ENCODE measurements at regions not wholly inside any gene's neighbourhood (a gene's known extent, or its start where the extent isn't known, plus 50 kb on each side); places are given as distances from the start of the nearest gene placed in this dataset.
"Not testable (repeated sequence)": the region's sequence is repeated elsewhere in the genome, so short reads cannot be mapped to it uniquely, and the experiment has no call there.

DNA sequence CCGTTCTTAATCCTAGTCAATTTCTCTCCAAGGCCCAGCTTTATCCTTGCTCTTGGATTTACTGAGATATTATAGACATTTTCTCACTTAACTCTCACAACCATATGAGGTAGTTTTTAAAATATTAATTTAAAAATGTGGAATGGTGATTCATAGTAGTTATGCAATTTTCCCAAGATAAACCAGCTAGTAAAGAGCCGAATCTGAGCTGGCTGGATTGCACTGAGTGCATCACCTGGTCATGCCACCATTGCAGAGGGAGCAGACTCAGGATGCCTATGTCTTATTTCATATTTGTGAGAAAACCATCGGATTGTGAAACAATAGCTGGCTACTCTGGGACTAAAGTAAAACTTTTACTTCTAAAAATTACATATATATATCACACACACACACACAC lies 494.0 kb downstream of the KCNT2 start:
- H3K4me3 Mint-ChIP-seq, result no peak overlapping the region
- H3K27me3 Mint-ChIP-seq, result no peaks in the 10 kb centered on the region
- no peak for ATAC-seq (replicated peaks)
- no peaks in the 10 kb centered on the region for H3K36me3 Mint-ChIP-seq (ENCODE audit: low read depth)
- H3K4me1 Mint-ChIP-seq, result no peaks in the 10 kb centered on the region
- H3K9me3 Mint-ChIP-seq, result peaks cover 3% of the 10 kb centered on the region
- H3K27ac Mint-ChIP-seq, result no peak overlapping the region

DNA sequence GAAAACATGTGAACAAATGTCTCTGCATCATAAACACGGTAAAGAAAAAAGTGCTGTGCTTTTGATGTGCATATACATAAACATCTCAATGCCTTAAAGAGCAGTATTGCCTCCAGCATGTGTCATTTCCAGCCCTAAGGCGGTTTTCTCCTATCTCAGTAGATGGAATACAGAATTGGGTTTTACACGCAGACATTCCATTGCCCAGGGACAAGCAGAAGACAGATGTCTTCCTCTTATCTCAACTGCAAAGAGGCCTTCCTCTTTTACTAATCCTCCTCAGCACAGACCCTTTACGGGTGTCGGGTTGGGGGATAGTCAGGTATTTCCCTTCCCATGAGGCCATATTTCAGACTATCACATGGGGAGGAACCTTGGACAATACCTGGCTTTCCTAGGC lies 499.2 kb downstream of the KCNT2 start:
- ATAC-seq (replicated peaks); H3K27ac Mint-ChIP-seq; H3K4me3 Mint-ChIP-seq; H3K4me1 Mint-ChIP-seq; H3K27me3 Mint-ChIP-seq; H3K36me3 Mint-ChIP-seq (ENCODE audit: low read depth); H3K9me3 Mint-ChIP-seq: not testable (repeated sequence)

DNA sequence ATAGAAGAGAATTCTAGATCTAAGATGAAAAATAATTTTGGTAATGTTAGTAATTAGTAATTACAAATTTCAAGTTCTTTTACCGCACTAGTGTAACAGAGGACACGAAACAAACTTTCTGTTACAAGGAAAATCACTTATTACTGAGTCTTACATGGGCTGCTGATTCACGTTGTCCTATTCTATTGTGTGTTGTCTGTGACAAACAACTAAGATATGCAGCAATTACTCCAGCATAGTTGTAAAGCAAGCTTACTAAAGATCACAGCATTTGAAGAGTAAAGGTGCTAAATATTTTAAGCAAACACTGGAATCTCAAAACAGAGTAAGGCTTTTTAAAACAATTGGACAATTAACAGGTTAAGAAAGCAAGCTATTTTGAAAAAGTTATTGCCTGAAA lies 502.3 kb downstream of the KCNT2 start:
- no peak overlapping the region for H3K27ac Mint-ChIP-seq
- H3K4me3 Mint-ChIP-seq, result no peak overlapping the region
- H3K4me1 Mint-ChIP-seq, result no peaks in the 10 kb centered on the region
- peaks cover 4% of the 10 kb centered on the region for H3K27me3 Mint-ChIP-seq
- H3K9me3 Mint-ChIP-seq, result peaks cover 20% of the 10 kb centered on the region
- ATAC-seq (replicated peaks), result no peak
- no peaks in the 10 kb centered on the region for H3K36me3 Mint-ChIP-seq (ENCODE audit: low read depth)

DNA sequence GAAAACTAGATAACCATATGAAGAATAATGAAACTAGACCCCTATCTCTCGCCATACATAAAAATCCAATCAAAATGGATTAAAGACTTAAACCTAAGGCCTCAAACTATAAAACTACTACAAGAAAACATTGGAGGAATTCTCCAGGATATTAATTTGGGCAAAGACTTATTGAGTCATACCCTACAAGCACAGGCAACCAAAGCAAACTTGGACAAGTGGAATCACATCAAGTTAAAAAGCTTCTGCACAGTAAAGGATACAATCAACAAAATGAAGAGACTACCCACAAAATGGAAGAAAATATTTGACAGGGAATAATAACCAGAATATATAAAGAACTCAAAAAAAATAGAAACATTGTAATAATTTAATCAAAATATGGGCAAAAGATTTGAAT lies 505.4 kb downstream of the KCNT2 start:
- H3K27ac Mint-ChIP-seq, result no peak overlapping the region
- ATAC-seq (replicated peaks), result no peak
- peaks cover 4% of the 10 kb centered on the region for H3K27me3 Mint-ChIP-seq
- no peak overlapping the region for H3K4me3 Mint-ChIP-seq
- peaks cover 19% of the 10 kb centered on the region for H3K9me3 Mint-ChIP-seq
- H3K4me1 Mint-ChIP-seq, result no peaks in the 10 kb centered on the region
- H3K36me3 Mint-ChIP-seq (ENCODE audit: low read depth), result no peaks in the 10 kb centered on the region

DNA sequence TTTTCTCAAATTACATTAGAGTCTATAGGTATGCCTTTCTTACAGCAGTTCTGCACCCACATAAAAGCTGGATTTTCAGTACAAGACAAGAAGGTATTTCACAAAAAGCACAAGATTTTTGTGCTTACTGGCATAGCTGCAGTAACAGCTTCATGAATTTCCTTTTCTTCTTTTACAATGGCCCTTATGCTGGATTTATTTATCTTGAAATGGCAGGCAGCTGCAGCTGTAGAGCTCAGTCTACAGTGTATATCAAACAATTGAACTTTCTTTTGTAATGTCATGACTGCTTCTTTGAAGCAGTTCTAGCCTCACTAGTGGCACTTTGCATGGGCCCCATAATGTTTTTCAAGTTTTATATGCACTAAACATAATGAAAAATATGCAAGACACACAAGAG lies 510.2 kb downstream of the KCNT2 start:
- H3K27me3 Mint-ChIP-seq, result no peaks in the 10 kb centered on the region
- no peak for ATAC-seq (replicated peaks)
- H3K4me3 Mint-ChIP-seq, result no peak overlapping the region
- H3K27ac Mint-ChIP-seq, result no peak overlapping the region
- no peaks in the 10 kb centered on the region for H3K36me3 Mint-ChIP-seq (ENCODE audit: low read depth)
- H3K9me3 Mint-ChIP-seq, result peaks cover 15% of the 10 kb centered on the region
- H3K4me1 Mint-ChIP-seq, result no peaks in the 10 kb centered on the region

DNA sequence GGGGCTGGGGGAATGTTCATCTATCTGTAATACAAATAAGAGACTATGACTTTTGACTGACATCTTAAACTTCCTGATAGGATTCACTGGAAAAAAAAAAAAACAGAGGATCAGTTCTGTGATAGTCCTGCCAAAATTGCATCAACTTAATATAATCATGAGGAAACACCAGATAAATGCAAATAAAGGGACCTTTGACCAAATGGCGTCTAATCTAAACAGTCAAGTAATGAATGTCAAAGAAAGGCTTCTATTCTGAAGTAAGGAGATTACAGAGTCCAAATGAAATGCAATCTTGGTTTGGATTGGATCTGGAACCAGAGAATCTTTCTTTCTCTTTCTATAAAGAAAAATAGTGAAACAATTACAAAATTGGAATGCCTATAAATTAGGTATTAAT lies 513.4 kb downstream of the KCNT2 start:
- Mint-ChIP-seq H3K27ac (no peak overlapping the region), H3K27me3 (no peaks in the 10 kb centered on the region), H3K9me3 (no peaks in the 10 kb centered on the region), H3K4me3 (no peak overlapping the region), H3K36me3 (ENCODE audit: low read depth) (no peaks in the 10 kb centered on the region), H3K4me1 (no peaks in the 10 kb centered on the region)
- ATAC-seq (replicated peaks), result no peak

DNA sequence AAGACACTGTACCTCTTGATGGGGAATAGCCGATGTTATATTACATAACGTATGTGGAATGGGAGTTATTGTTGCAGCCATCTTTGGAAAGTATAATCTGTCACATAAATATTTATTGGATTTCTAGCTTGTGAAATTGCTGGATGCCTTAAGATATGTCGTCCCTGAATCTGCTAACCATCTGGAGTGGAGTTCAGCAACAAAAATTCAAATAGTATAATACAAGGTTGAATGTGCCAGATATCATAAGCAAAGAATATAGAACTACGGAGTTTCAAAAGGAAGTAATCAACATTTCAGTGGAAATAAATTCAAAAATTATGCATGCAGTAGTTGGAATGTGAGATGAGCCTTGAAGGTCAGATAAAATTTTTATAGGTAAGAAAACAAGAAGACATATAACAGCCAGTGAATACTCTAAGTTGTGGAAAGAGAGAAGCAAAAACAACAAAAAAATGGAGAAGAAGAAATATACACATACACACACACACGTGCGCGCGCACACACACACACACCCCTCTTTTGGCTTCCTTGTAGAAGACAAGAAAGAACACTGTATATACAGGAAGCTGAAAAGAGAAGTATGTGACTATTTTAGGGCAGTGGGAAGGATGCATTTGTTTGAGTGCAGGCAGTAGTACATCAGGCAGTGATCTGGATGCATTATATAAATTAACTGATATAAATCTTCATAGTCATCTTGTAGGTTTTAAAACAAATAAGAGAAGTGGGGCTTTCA lies 516.7 kb downstream of the KCNT2 start:
- H3K4me3 Mint-ChIP-seq, result no peak overlapping the region

DNA sequence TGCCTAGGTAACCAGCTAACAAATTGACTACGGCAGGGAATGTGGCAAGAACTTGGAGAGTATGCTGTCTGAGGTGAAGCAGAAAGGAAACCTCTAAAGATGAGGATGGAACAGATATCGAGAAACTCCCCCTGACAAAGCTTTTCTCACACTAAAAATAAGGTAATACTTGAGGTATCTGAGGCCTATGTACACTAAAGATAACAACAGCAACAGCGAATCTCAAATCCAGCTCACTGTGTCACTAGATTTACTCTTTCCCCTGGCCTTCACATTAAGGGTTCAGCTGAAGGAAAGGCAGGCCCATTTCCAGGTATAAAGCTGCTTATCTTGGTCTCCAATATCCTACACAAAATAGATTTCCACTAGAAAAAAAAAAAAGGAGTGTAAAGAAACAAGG lies 518.0 kb downstream of the KCNT2 start:
- no peak for ATAC-seq (replicated peaks)
- Mint-ChIP-seq H3K27ac (no peak overlapping the region), H3K27me3 (peaks cover 3% of the 10 kb centered on the region), H3K9me3 (no peaks in the 10 kb centered on the region), H3K4me3 (no peak overlapping the region), H3K36me3 (ENCODE audit: low read depth) (no peaks in the 10 kb centered on the region), H3K4me1 (no peaks in the 10 kb centered on the region)

More for the DNA sequence above, 516.7 kb downstream of the KCNT2 start:
- Mint-ChIP-seq H3K27ac (no peak overlapping the region), H3K9me3 (no peaks in the 10 kb centered on the region), H3K4me1 (no peaks in the 10 kb centered on the region), H3K36me3 (ENCODE audit: low read depth) (no peaks in the 10 kb centered on the region), H3K27me3 (no peaks in the 10 kb centered on the region)
- ATAC-seq (replicated peaks), result no peak

DNA sequence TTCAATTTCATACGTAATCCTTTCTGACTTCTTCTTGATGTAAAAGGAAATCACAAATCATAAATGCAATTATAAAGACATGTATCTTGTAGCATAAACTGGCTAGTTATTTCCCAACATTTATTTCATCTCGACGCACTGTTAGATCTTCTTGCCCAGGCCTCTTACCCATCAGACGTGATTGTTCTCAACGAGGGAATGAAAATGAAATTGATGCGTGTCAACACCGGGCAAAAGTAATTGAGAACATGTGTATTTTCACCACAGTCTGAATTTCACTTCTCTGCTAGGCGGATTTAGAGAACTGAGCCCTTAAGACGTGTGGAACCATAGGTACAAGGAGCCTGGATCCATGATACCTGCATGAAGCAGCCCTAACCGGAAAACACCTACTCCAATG lies 519.7 kb downstream of the KCNT2 start:
- H3K4me3 Mint-ChIP-seq, result no peak overlapping the region
- H3K9me3 Mint-ChIP-seq, result no peaks in the 10 kb centered on the region
- no peak for ATAC-seq (replicated peaks)
- no peak overlapping the region for H3K27ac Mint-ChIP-seq
- H3K36me3 Mint-ChIP-seq (ENCODE audit: low read depth), result no peaks in the 10 kb centered on the region
- H3K4me1 Mint-ChIP-seq, result no peaks in the 10 kb centered on the region
- peaks cover 3% of the 10 kb centered on the region for H3K27me3 Mint-ChIP-seq

DNA sequence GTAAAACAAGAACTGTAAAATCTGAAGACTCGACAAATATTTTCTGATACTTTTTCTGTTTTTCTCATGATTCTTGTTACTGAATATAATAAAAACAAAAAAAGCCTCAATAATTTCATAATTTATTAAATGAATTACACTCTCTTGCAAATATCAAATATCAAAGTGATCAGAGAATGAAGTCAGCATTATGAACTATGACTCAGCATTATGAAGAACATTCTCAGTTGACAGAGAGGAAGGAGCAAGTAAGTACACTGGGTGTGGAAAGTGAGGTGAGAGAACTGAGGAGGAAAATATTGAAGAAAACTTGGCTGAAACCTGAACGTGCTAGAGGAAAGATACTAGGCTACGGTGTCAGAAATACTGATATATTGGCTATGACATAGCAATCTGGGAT lies 529.5 kb downstream of the KCNT2 start:
- H3K4me3 Mint-ChIP-seq, result no peak overlapping the region
- no peak overlapping the region for H3K27ac Mint-ChIP-seq
- peaks cover 3% of the 10 kb centered on the region for H3K27me3 Mint-ChIP-seq
- no peak for ATAC-seq (replicated peaks)
- no peaks in the 10 kb centered on the region for H3K4me1 Mint-ChIP-seq
- no peaks in the 10 kb centered on the region for H3K9me3 Mint-ChIP-seq
- no peaks in the 10 kb centered on the region for H3K36me3 Mint-ChIP-seq (ENCODE audit: low read depth)

DNA sequence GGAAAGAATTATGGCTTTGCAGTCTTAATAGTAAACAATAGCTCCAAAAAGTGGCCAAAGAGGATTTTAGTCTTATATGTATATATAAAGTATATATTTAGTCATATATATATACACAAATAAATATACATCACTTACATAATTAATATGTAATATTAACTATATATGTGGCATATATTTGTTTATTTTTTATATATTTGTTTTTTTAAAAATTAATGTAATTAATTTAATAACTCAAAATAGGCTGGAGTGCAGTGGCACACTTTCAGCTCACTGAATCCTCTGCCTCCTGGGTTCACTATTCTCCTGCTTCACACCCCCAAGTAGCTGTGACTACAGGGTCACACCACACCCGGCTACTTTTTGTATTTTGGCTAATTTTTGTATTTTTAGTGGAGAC lies 532.6 kb downstream of the KCNT2 start:
- H3K27me3 Mint-ChIP-seq, result peaks cover 3% of the 10 kb centered on the region
- no peaks in the 10 kb centered on the region for H3K4me1 Mint-ChIP-seq
- H3K27ac Mint-ChIP-seq, result no peak overlapping the region
- H3K4me3 Mint-ChIP-seq, result no peak overlapping the region
- no peaks in the 10 kb centered on the region for H3K9me3 Mint-ChIP-seq
- no peaks in the 10 kb centered on the region for H3K36me3 Mint-ChIP-seq (ENCODE audit: low read depth)
- no peak for ATAC-seq (replicated peaks)

DNA sequence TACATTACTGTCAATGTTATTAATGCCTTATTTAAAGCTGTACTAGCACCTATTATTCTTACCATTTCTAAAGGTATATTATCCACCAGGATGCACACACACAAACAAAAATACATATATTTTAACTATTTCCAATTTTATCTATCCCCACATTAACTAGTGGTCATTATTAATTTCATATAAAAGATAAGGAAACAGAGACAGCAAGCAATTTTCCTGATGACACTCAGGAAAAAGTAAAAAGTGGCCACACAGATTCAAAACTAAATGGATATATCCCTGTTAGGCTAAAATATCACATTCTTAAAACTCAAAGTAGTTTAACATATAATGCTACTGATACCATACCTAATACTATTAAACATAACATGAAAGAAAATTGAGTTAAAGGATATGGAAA lies 534.1 kb downstream of the KCNT2 start:
- no peak for ATAC-seq (replicated peaks)
- Mint-ChIP-seq H3K27ac (no peak overlapping the region), H3K9me3 (no peaks in the 10 kb centered on the region), H3K36me3 (ENCODE audit: low read depth) (no peaks in the 10 kb centered on the region), H3K27me3 (peaks cover 3% of the 10 kb centered on the region), H3K4me1 (no peaks in the 10 kb centered on the region), H3K4me3 (no peak overlapping the region)

DNA sequence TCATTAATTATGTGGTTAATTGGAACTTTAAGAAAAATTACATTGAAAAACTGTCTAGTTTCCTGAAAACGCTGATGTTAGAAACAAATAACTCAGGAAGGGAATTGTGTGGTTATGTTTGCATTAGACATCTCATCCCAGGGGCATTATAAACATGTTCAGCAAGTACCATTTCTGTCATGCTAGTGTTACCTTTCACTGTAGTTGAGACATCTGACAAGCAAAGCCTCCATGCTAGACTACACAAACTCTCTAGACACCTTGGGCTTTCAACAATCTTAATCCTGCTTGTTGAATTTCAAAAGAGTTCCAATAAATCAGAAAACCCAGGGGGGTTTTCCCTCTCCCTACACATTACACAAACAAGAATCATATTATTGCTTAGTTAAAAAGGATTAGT lies 536.8 kb downstream of the KCNT2 start:
- Mint-ChIP-seq H3K4me1 (no peaks in the 10 kb centered on the region), H3K4me3 (no peak overlapping the region), H3K27me3 (no peaks in the 10 kb centered on the region), H3K36me3 (ENCODE audit: low read depth) (no peaks in the 10 kb centered on the region), H3K27ac (no peak overlapping the region), H3K9me3 (no peaks in the 10 kb centered on the region)
- no peak for ATAC-seq (replicated peaks)

DNA sequence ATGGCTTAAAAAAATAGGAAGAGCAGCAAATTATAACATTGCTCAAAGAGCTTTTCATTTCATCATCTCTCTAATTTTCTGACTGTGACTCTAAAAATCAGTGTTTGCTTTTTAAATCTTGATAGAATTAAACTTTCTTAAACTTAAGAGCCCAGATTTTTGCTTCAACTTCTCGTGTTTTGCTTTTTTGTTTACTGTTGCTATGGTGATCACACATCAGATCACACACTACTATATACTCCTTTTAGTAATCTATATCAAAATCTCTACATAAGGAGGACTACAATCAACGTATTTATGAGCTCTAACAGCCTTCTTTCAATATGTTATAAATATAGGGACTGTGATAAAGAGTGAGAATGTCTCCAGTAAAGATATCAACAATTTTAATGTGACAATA lies 537.3 kb downstream of the KCNT2 start:
- Mint-ChIP-seq H3K4me1 (no peaks in the 10 kb centered on the region), H3K9me3 (peaks cover 1% of the 10 kb centered on the region), H3K27me3 (no peaks in the 10 kb centered on the region), H3K27ac (no peak overlapping the region), H3K4me3 (no peak overlapping the region), H3K36me3 (ENCODE audit: low read depth) (no peaks in the 10 kb centered on the region)
- ATAC-seq (replicated peaks), result no peak

DNA sequence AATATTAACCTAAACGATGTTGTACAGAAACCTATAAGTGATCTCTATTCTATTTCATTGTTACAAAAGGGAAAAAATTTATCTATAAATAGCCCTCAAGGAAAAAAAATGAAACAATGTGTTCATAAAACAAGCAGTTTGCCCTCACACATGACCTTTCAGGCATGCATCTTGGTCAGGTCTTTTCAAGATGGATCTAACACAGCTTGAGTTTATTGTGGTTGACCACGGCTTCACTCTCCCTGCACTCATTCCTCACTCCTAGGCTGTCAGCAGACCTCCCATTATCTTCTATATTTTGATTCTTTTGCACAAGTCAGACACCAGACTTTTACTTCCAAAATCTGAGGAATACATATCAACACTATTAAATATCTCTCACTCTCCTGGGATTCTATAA lies 544.3 kb downstream of the KCNT2 start:
- Mint-ChIP-seq H3K4me3 (no peak overlapping the region), H3K36me3 (ENCODE audit: low read depth) (no peaks in the 10 kb centered on the region), H3K9me3 (peaks cover 4% of the 10 kb centered on the region), H3K4me1 (no peaks in the 10 kb centered on the region), H3K27me3 (peaks cover 3% of the 10 kb centered on the region), H3K27ac (no peak overlapping the region)
- ATAC-seq (replicated peaks), result no peak

DNA sequence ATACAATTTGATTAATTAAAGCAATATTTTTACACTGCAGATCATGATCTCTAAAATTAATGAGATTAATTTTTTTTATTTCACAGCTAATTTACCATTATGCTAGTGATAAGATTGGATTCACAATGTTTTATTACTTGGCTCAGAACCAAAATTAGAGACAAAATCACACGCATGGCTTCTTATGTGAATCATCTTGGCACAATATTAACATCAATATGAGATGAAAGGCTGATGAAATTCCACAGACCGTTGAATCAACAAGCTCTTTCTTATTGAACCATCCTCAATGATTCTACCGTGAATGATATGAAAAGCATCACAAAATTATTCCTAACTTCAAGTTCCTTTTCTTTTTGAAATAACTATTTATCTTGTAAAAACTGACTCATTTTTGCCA lies 544.9 kb downstream of the KCNT2 start:
- Mint-ChIP-seq H3K4me3 (no peak overlapping the region), H3K9me3 (peaks cover 4% of the 10 kb centered on the region), H3K27me3 (peaks cover 3% of the 10 kb centered on the region), H3K36me3 (ENCODE audit: low read depth) (no peaks in the 10 kb centered on the region), H3K27ac (no peak overlapping the region), H3K4me1 (no peaks in the 10 kb centered on the region)
- ATAC-seq (replicated peaks), result no peak

Measured in activated T-helper 17 cell treated with anti-CD3 and anti-CD28 coated beads, Interleukin-2, amount 50 U/mL, for 72 hours (primary cell).